ENCODE measurements at regions not wholly inside any gene's neighbourhood (a gene's known extent, or its start where the extent isn't known, plus 50 kb on each side); places are given as distances from the start of the nearest gene placed in this dataset.

GRCh38 chr10:118498623-118499022 lies 96.8 kb downstream of the PRLHR start:
- Mint-ChIP-seq H3K27me3 (ENCODE audit: low read depth) (no peaks in the 10 kb centered on the region), H3K27ac (no peak overlapping the region), H3K9me3 (peaks cover 3% of the 10 kb centered on the region; the same call in 1 of the 2 replicates), H3K4me3 (no peak overlapping the region), H3K4me1 (peaks cover 6% of the 10 kb centered on the region; the same call in 1 of the 2 replicates), H3K36me3 (no peaks in the 10 kb centered on the region)
- TF ChIP-seq JAZF1 (CRISPR knock-in tag; IDR thresholded peaks at IDR 0.05) (no peak), ZNF232 (CRISPR knock-in tag; IDR thresholded peaks at IDR 0.05) (no peak), RELA (CRISPR knock-in tag; IDR thresholded peaks at IDR 0.05; ENCODE audit: borderline replicate concordance) (no peak), ZNF512 (CRISPR knock-in tag; IDR thresholded peaks at IDR 0.05; ENCODE audit: borderline replicate concordance) (no peak), AR (CRISPR knock-in tag; IDR thresholded peaks at IDR 0.05) (no peak), ZNF263 (CRISPR knock-in tag; IDR thresholded peaks at IDR 0.05; ENCODE audit: low read depth) (no peak), TEAD1 (CRISPR knock-in tag; IDR thresholded peaks at IDR 0.05) (no peak), CBFB (CRISPR knock-in tag; IDR thresholded peaks at IDR 0.05; ENCODE audit: low read depth) (no peak)
- DNase-seq (ENCODE audit: low spot score) (no peak), ATAC-seq (no peak)
- POLR2A ChIA-PET: no interaction called here
- CTCF ChIA-PET: interaction anchor here (1.4 kb wide), 1 partner anchor 98 kb away, joined by 3 read pairs; no protein-coding TSS in a partner anchor

- Mint-ChIP-seq H3K36me3 (no peaks in the 10 kb centered on the region), H3K9me3 (peaks cover 3% of the 10 kb centered on the region; the same call in 1 of the 2 replicates), H3K4me3 (no peak overlapping the region), H3K27me3 (ENCODE audit: low read depth) (no peaks in the 10 kb centered on the region), H3K27ac (no peak overlapping the region), H3K4me1 (peaks cover 10% of the 10 kb centered on the region)
- ATAC-seq: no peak
- DNase-seq (ENCODE audit: low spot score): no peak
- TF ChIP-seq RELA (CRISPR knock-in tag; IDR thresholded peaks at IDR 0.05; ENCODE audit: borderline replicate concordance) (no peak), FOXJ3 (CRISPR knock-in tag; IDR thresholded peaks at IDR 0.05; ENCODE audit: borderline replicate concordance) (no peak), USF1 (CRISPR knock-in tag; IDR thresholded peaks at IDR 0.05) (no peak), ZNF121 (CRISPR knock-in tag; IDR thresholded peaks at IDR 0.05) (no peak), SMAD4 (CRISPR knock-in tag; IDR thresholded peaks at IDR 0.05) (no peak), GABPB1 (CRISPR knock-in tag; IDR thresholded peaks at IDR 0.05) (no peak), ZMAT4 (CRISPR knock-in tag; IDR thresholded peaks at IDR 0.05) (no peak), CREM (CRISPR knock-in tag; IDR thresholded peaks at IDR 0.05) (no peak), ELF4 (CRISPR knock-in tag; IDR thresholded peaks at IDR 0.05; ENCODE audit: low read depth) (no peak)
- ChIA-PET CTCF (no interaction called here), POLR2A (no interaction called here)
Measured at GRCh38 chr10:118497227-118497626, 98.2 kb downstream of the PRLHR start.

GRCh38 chr10:118496525-118496924 lies 98.9 kb downstream of the PRLHR start:
- ChIA-PET POLR2A (no interaction called here), CTCF (interaction anchor here (1.1 kb wide), 1 partner anchor 12 kb away, joined by 5 read pairs; no protein-coding TSS in a partner anchor)
- Mint-ChIP-seq H3K36me3 (peaks cover 3% of the 10 kb centered on the region; the same call in 1 of the 2 replicates), H3K27ac (no peak overlapping the region), H3K4me1 (peaks cover 11% of the 10 kb centered on the region), H3K27me3 (ENCODE audit: low read depth) (no peaks in the 10 kb centered on the region), H3K4me3 (no peak overlapping the region), H3K9me3 (peaks cover 6% of the 10 kb centered on the region)
- ATAC-seq: no peak
- DNase-seq (ENCODE audit: low spot score): no peak
- no peak for TF ChIP-seq ZNF232 (CRISPR knock-in tag; IDR thresholded peaks at IDR 0.05)
- TF ChIP-seq ATF2 (CRISPR knock-in tag; IDR thresholded peaks at IDR 0.05; ENCODE audit: borderline replicate concordance, low read depth): no peak
- TF ChIP-seq ETV6 (CRISPR knock-in tag; IDR thresholded peaks at IDR 0.05): no peak
- no peak for TF ChIP-seq SMAD3 (CRISPR knock-in tag; IDR thresholded peaks at IDR 0.05; ENCODE audit: borderline replicate concordance)
- no peak for TF ChIP-seq ZNF317 (CRISPR knock-in tag; IDR thresholded peaks at IDR 0.05; ENCODE audit: borderline replicate concordance, low read depth)
- no peak for TF ChIP-seq ZNF121 (CRISPR knock-in tag; IDR thresholded peaks at IDR 0.05)
